GM12892 (cell line): ENCODE measurements at regions not wholly inside any gene's neighbourhood (a gene's known extent, or its start where the extent isn't known, plus 50 kb on each side); places are given as distances from the start of the nearest gene placed in this dataset.

Experiments
- POLR2A ChIP-seq: IDR thresholded peaks from 2 replicates; pipeline ENCODE4 v1.6.1; 2011; ENCODE audit warnings: low read depth, low read length, control low read depth
- TAF1 ChIP-seq: IDR thresholded peaks from 2 replicates; pipeline ENCODE4 v1.6.1; 2011; ENCODE audit warnings: low read depth, mild to moderate bottlenecking, control low read depth, low read length, borderline replicate concordance

- no peak for TF ChIP-seq POLR2A
- no peak for TF ChIP-seq TAF1
Observed at GRCh38 chr4:59060895-59061294, 1950.7 kb upstream of the IGFBP7 start.
